ENCODE measurements at regions not wholly inside any gene's neighbourhood (a gene's known extent, or its start where the extent isn't known, plus 50 kb on each side); places are given as distances from the start of the nearest gene placed in this dataset.

DNA sequence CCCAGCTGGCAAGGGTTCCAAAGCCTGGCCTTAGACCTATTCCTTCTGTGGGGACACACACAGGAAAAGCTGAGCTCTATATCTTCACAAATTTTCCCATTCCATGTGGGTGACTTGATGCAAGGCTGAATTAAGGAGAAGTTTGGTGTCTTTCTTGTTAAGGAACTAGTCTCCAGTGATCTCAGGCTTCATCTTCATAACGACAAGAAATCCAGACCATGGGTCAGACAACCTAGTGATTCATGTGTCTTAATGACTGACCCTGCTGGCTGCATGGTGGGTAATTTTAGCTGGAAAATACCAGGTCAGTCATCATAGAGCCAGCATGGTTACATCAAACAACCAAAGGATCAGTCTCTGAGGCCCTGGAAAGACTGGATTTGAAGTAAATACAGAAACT lies 112.7 kb upstream of the SLC4A7 start:
- TF ChIP-seq, protein P1, sequence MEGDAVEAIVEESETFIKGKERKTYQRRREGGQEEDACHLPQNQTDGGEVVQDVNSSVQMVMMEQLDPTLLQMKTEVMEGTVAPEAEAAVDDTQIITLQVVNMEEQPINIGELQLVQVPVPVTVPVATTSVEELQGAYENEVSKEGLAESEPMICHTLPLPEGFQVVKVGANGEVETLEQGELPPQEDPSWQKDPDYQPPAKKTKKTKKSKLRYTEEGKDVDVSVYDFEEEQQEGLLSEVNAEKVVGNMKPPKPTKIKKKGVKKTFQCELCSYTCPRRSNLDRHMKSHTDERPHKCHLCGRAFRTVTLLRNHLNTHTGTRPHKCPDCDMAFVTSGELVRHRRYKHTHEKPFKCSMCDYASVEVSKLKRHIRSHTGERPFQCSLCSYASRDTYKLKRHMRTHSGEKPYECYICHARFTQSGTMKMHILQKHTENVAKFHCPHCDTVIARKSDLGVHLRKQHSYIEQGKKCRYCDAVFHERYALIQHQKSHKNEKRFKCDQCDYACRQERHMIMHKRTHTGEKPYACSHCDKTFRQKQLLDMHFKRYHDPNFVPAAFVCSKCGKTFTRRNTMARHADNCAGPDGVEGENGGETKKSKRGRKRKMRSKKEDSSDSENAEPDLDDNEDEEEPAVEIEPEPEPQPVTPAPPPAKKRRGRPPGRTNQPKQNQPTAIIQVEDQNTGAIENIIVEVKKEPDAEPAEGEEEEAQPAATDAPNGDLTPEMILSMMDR (IDR thresholded peaks at IDR 0.05), result no peak
- Mint-ChIP-seq H3K9me3 (no peaks in the 10 kb centered on the region), H3K27ac (peak overlapping the region; percentile 69), H3K36me3 (ENCODE audit: low read depth) (no peaks in the 10 kb centered on the region), H3K4me3 (no peak overlapping the region), H3K27me3 (ENCODE audit: insufficient read depth) (no peaks in the 10 kb centered on the region), H3K4me1 (ENCODE audit: low read depth) (peaks cover 42% of the 10 kb centered on the region)
- peak; percentile 70 for DNase-seq

DNA sequence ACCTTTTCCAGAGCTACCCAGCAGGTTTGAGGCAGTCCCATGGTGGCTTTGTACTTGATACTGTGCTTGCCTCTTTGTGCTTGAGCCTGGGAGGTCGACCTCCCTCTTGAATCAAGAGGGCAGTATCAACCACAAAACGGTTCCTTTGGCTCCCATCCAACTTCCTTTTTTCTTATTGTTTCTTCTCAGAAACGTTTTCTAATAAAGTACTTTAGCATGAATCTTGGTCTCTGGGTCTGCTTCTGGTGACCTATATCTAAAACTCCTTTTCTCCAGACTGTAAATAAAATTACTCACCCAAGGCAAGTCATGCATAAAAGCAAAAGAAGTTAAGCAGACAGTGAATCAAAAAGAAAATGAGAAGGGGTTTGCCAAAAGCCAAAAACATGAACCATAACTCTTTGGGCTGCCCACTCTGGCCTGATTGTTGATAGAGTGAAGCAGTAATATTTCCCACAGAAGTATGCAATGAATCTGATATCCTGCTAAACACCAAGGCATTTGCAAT lies 112.2 kb upstream of the SLC4A7 start:
- no peaks in the 10 kb centered on the region for H3K9me3 Mint-ChIP-seq
- peak overlapping the region; percentile 25 for H3K4me3 Mint-ChIP-seq
- peaks cover 48% of the 10 kb centered on the region for H3K4me1 Mint-ChIP-seq (ENCODE audit: low read depth)
- no peaks in the 10 kb centered on the region for H3K27me3 Mint-ChIP-seq (ENCODE audit: insufficient read depth)
- no peaks in the 10 kb centered on the region for H3K36me3 Mint-ChIP-seq (ENCODE audit: low read depth)
- H3K27ac Mint-ChIP-seq, result peak overlapping the region; percentile 69
- TF ChIP-seq, protein P1 (IDR thresholded peaks at IDR 0.05), result no peak
- DNase-seq, result peak; percentile 57

DNA sequence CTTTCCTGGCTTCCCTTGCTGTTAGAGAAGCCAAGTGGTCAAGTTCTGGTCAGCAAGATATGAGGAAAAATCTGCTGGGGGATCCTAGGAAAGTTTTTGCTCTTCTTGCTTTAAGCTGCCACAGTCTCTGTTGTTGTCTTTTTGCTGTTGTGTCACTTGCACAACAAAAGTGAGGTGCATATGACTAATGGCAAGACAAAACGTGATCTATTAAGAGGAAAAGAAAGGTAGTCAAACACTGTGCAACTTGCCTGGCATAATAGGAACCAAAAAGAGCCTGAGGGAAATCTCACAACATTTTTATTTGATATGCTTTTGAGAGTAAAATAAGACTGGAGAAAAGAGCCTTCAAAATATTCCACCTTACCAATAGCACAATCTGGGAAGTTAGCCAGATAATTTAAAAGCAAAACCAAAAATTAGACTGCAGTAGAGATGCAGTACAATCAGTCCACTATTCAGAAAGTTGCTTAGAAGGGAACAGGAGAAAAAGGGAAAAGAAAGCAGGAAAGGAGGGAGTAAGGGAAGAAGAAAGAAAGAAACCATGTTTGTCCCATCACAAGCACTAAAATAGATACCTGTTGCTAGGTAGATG lies 110.0 kb upstream of the SLC4A7 start:
- H3K36me3 Mint-ChIP-seq (ENCODE audit: low read depth), result no peaks in the 10 kb centered on the region
- H3K4me3 Mint-ChIP-seq, result no peak overlapping the region
- TF ChIP-seq, protein P1 (IDR thresholded peaks at IDR 0.05), result no peak
- H3K9me3 Mint-ChIP-seq, result no peaks in the 10 kb centered on the region
- H3K4me1 Mint-ChIP-seq (ENCODE audit: low read depth), result peaks cover 69% of the 10 kb centered on the region
- no peak for DNase-seq
- H3K27ac Mint-ChIP-seq, result no peak overlapping the region
- H3K27me3 Mint-ChIP-seq (ENCODE audit: insufficient read depth), result no peaks in the 10 kb centered on the region

DNA sequence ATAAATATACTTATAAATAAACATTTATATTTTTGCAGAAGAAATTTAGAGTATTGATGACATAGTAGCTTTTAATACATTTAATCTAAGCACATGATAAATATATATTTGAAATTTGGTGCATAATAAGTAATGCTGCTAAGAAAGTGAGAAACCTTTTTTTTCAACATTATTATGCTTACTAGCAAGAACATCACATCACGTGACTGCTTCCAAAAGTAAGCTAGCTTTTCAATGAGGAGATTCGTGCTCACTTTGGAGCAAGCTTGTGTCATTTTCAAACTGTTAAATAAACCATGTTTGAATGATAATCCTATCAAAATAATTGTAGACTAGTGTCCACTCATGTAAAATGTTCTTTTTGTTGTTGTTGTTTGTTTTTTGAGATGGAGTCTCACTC lies 109.0 kb upstream of the SLC4A7 start:
- TF ChIP-seq, protein P1 (IDR thresholded peaks at IDR 0.05), result no peak
- no peaks in the 10 kb centered on the region for H3K27me3 Mint-ChIP-seq (ENCODE audit: insufficient read depth)
- DNase-seq, result no peak
- H3K9me3 Mint-ChIP-seq, result no peaks in the 10 kb centered on the region
- H3K4me3 Mint-ChIP-seq, result no peak overlapping the region
- H3K4me1 Mint-ChIP-seq (ENCODE audit: low read depth), result peaks cover 69% of the 10 kb centered on the region
- H3K27ac Mint-ChIP-seq, result no peak overlapping the region
- H3K36me3 Mint-ChIP-seq (ENCODE audit: low read depth), result no peaks in the 10 kb centered on the region

DNA sequence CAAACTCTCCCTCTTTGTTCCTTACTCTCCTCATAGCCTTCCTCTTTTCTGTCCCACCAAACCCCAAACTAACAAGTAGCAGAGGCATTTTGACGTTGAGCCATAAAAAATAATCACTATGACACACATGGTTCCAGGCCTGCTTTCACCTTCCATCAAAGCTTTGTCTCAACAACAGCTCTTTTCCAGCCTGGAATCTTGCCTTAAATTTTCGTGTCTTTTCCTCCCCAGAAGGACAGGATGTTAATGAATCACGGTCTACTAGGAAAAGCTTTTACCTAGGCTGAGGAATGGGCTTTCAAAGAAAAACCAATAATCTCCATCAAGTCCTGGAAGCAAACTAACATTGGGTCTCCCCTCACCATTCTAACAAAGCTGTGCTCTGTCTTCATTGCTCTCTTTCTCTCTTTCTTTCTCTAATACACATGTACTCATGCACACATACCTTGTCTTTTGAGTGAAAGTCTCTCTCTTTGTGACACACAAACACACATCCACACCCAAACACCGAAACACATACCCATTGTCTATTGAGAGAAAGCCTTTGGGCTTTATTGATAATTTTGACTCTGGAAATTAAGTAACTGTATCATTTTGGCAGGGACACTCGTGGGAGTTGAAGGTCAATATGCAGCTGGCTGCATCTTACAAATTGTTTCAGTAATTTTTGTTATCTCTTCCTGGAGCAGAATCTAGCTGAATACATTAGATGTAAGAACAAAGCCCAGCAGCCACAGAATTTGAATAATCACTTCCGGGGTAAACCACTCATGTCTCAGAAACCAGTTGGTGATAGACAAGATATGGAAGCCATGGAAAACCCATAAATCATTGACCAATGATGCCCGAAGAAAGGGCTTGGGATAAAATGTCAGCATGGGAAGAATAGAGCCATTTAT lies 107.4 kb upstream of the SLC4A7 start:
- H3K36me3 Mint-ChIP-seq (ENCODE audit: low read depth), result no peaks in the 10 kb centered on the region
- H3K4me3 Mint-ChIP-seq, result peak overlapping the region; percentile 67
- TF ChIP-seq, protein P1 (IDR thresholded peaks at IDR 0.05), result no peak
- peak overlapping the region; percentile 86 for H3K27ac Mint-ChIP-seq
- H3K27me3 Mint-ChIP-seq (ENCODE audit: insufficient read depth), result no peaks in the 10 kb centered on the region
- no peaks in the 10 kb centered on the region for H3K9me3 Mint-ChIP-seq
- peaks cover 53% of the 10 kb centered on the region for H3K4me1 Mint-ChIP-seq (ENCODE audit: low read depth)
- DNase-seq, result no peak

Measured in HFFc6 (cell line).